Liver (tissue), 8 donors: ENCODE measurements at regions not wholly inside any gene's neighbourhood (a gene's known extent, or its start where the extent isn't known, plus 50 kb on each side); places are given as distances from the start of the nearest gene placed in this dataset.

Source experiments
- DNase-seq: peaks from one replicate; pipeline ENCODE4 v3.0.0-alpha.2; 2017; ENCODE audit warnings: low spot score
- H3K27ac ChIP-seq, 2 donors: one replicate each; pipeline ENCODE4 v1.7.0; 2013; ENCODE audit warnings: inconsistent platforms in 2 of 2, low read length in 2 of 2, control low read depth in 1 of 2, low read depth in 1 of 2, mild to moderate bottlenecking in 1 of 2
- H3K27me3 ChIP-seq, 4 donors: one replicate each; pipeline versions ENCODE4 v1.6.1 to v1.7.0; 2013; ENCODE audit warnings: low read length in 3 of 4, inconsistent platforms in 1 of 4, mild to moderate bottlenecking in 1 of 4, moderate library complexity in 1 of 4; ENCODE audit not compliant: control insufficient read depth in 4 of 4, insufficient read depth in 4 of 4
- H3K36me3 ChIP-seq, 4 donors: one replicate each; pipeline versions ENCODE4 v1.6.1 to v1.7.0; 2013; ENCODE audit warnings: low read length in 3 of 4, mild to moderate bottlenecking in 3 of 4, low read depth in 1 of 4, moderate library complexity in 1 of 4; ENCODE audit not compliant: control insufficient read depth in 4 of 4, insufficient read depth in 3 of 4
- H3K4me1 ChIP-seq, 4 donors: one replicate each; pipeline versions ENCODE4 v1.6.1 to v1.7.0; 2013; ENCODE audit warnings: low read length in 3 of 4, mild to moderate bottlenecking in 3 of 4, moderate library complexity in 1 of 4; ENCODE audit not compliant: control insufficient read depth in 4 of 4, insufficient read depth in 4 of 4
- H3K4me3 ChIP-seq, 3 donors: one replicate each; pipeline versions ENCODE4 v1.6.1 to v1.7.0; 2013; ENCODE audit warnings: low read length in 3 of 3, control low read depth in 1 of 3, low read depth in 1 of 3, mild to moderate bottlenecking in 1 of 3
- H3K9ac ChIP-seq, 2 donors: one replicate each; pipeline ENCODE4 v1.7.0; 2013; ENCODE audit warnings: low read length in 2 of 2, mild to moderate bottlenecking in 2 of 2, moderate library complexity in 2 of 2, control low read depth in 1 of 2, low read depth in 1 of 2
- H3K9me3 ChIP-seq, 4 donors: one replicate each; pipeline versions ENCODE4 v1.6.1 to v1.7.0; 2013; ENCODE audit warnings: low read length in 3 of 4; ENCODE audit not compliant: control insufficient read depth in 4 of 4
- EGR1 ChIP-seq, 2 donors: IDR thresholded peaks; 2 replicates each; pipeline ENCODE4 v1.6.1; 2016 to 2018; ENCODE audit warnings: antibody characterized with exemption in 2 of 2, low read depth in 2 of 2
- FOXA1 ChIP-seq: IDR thresholded peaks from 2 replicates; pipeline ENCODE4 v1.6.1; 2016; ENCODE audit warnings: antibody characterized with exemption
- FOXA2 ChIP-seq: IDR thresholded peaks from 2 replicates; pipeline ENCODE4 v1.6.1; 2016; ENCODE audit warnings: antibody characterized with exemption
- GABPA ChIP-seq, 2 donors: IDR thresholded peaks in 1 of 2; conservative IDR thresholded peaks in 1 of 2; 2 replicates each; pipeline ENCODE4 v1.6.1; 2016; ENCODE audit warnings: antibody characterized with exemption in 2 of 2, mild to moderate bottlenecking in 1 of 2, moderate library complexity in 1 of 2
- HNF4A ChIP-seq, 2 donors: conservative IDR thresholded peaks; 2 replicates each; pipeline ENCODE4 v1.6.1; 2016; ENCODE audit warnings: antibody characterized with exemption in 2 of 2, mild to moderate bottlenecking in 2 of 2
- HNF4G ChIP-seq: IDR thresholded peaks from 2 replicates; pipeline ENCODE4 v1.6.1; 2016; ENCODE audit warnings: antibody characterized with exemption
- JUND ChIP-seq, 2 donors: IDR thresholded peaks; 2 replicates each; pipeline ENCODE4 v1.6.1; 2016; ENCODE audit warnings: antibody characterized with exemption in 2 of 2
- RXRA ChIP-seq, 2 donors: IDR thresholded peaks; 2 replicates each; pipeline ENCODE4 v1.6.1; 2017 to 2018; ENCODE audit warnings: antibody characterized with exemption in 2 of 2, mild to moderate bottlenecking in 1 of 2
- SP1 ChIP-seq: IDR thresholded peaks from 2 replicates; pipeline ENCODE4 v1.6.1; 2018; ENCODE audit warnings: antibody characterized with exemption, mild to moderate bottlenecking
- TAF1 ChIP-seq: conservative IDR thresholded peaks from 2 replicates; pipeline ENCODE4 v1.6.1; 2016; ENCODE audit warnings: antibody characterized with exemption, mild to moderate bottlenecking
- YY1 ChIP-seq: IDR thresholded peaks from 2 replicates; pipeline ENCODE4 v1.6.1; 2016; ENCODE audit warnings: antibody characterized with exemption, mild to moderate bottlenecking
- WGBS: extraction: QIAGEN DNeasy Blood & Tissue Kit; methylation state at CpG from one replicate; pipeline ENCODE4 v1.1.7; 2013; 5-methylcytosine and 5-hydroxymethylcytosine counted together
- TF ChIP-seq, protein P1 (sequence below): fragments of 150-350 bp; IDR thresholded peaks from 2 replicates; pipeline ENCODE4 v1.5.1; 2017; ENCODE audit warnings: improper control_type of control experiment, low read depth, low read length; ENCODE audit not compliant: missing input control
- TF ChIP-seq, protein P2 (sequence below): IDR thresholded peaks from 2 replicates; pipeline ENCODE4 v1.6.1; 2016; ENCODE audit warnings: antibody characterized with exemption
- TF ChIP-seq, protein P3 (sequence below): IDR thresholded peaks from 2 replicates; pipeline ENCODE4 v1.6.1; 2016; ENCODE audit warnings: antibody characterized with exemption
- TF ChIP-seq, protein P4 (sequence below): IDR thresholded peaks from 2 replicates; pipeline ENCODE4 v1.6.1; 2016; ENCODE audit warnings: antibody characterized with exemption
- donor health status: healthy.
- donor health status: healthy.
- donor health status: healthy.
- donor health status: healthy.
- donor health status: healthy.

DNA sequence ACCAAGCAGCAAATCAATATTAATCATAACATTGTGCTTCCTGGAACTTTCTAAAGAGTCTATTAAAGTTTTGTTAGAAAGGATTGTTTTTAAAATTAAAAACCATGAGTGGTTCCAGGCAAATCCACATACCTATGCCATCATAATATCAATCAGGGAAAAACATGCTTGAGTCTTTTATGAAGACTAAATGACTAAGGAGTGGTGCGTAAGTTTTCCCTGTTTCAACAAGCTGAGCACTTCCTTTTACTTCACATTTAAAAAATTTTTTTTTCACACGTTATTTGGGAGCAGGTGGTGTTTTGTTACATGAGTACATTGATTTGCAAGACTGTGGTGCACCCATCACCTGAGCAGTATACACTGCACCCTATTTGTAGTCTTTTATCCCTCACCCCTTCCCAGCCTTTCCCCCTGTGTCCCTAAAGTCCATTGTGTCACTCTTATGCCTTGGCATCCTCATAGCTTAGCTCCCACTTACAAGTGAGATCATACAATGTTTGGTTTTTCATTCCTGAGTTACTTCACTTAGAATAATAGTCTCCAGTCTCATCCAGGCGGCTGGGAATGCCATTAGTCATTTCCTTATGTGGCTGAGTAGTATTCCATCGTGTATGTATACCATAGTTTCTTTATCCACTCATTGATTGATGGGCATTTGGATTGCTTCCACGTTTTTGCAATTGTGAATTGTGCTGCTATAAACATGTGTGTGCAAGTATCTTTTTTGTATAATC, 1190.3 kb upstream of the RAG2 start:
- no peaks in the 10 kb centered on the region for H3K27me3 ChIP-seq
- H3K9ac ChIP-seq, result no peak overlapping the region
- WGBS, result 43% methylated on average over 5 of the region's 5 CpGs
- no peak overlapping the region for H3K4me3 ChIP-seq
- no peak overlapping the region for H3K27ac ChIP-seq
- TF ChIP-seq TAF1, result no peak
- H3K4me1 ChIP-seq, result no peaks in the 10 kb centered on the region
- H3K36me3 ChIP-seq, result no peaks in the 10 kb centered on the region
- no peak for DNase-seq
- H3K9me3 ChIP-seq, result peaks cover 0 to 5% (median 2%) of the 10 kb centered on the region in 4 donors

DNA sequence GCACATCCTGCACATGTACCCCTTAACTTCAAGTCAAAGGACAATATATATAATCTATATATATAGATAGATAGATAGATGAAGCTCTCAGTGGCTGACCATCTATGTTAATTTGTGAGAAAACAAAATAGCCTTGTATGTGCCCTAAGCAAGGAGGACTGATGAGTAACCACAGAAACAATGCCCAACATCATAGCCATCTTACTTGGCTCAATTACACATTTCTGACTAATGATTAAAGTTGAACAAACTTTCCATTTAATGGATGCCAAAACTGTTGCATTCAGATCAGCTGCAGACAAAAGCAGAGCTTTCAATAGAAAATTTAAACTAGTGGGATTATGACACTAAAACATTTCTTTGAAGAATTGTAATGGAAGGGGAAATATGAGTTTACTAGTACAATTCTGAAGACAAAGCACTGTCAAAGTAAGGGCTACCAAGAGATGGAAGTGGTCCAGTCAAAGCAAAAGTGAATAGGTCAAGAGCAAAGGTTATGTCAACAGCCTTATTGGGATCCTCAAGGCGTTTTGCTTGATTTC, 1188.2 kb upstream of the RAG2 start:
- no peak overlapping the region for H3K4me3 ChIP-seq
- H3K9ac ChIP-seq, result no peak overlapping the region
- WGBS, result 9% methylated on average over 1 of the region's 1 CpG
- TF ChIP-seq, protein P1, sequence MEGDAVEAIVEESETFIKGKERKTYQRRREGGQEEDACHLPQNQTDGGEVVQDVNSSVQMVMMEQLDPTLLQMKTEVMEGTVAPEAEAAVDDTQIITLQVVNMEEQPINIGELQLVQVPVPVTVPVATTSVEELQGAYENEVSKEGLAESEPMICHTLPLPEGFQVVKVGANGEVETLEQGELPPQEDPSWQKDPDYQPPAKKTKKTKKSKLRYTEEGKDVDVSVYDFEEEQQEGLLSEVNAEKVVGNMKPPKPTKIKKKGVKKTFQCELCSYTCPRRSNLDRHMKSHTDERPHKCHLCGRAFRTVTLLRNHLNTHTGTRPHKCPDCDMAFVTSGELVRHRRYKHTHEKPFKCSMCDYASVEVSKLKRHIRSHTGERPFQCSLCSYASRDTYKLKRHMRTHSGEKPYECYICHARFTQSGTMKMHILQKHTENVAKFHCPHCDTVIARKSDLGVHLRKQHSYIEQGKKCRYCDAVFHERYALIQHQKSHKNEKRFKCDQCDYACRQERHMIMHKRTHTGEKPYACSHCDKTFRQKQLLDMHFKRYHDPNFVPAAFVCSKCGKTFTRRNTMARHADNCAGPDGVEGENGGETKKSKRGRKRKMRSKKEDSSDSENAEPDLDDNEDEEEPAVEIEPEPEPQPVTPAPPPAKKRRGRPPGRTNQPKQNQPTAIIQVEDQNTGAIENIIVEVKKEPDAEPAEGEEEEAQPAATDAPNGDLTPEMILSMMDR, result no peak
- TF ChIP-seq JUND (IDR thresholded peaks at IDR 0.05), result no peak
- TF ChIP-seq, protein P2, sequence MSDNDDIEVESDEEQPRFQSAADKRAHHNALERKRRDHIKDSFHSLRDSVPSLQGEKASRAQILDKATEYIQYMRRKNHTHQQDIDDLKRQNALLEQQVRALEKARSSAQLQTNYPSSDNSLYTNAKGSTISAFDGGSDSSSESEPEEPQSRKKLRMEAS, result no peak
- no peak for TF ChIP-seq HNF4G
- no peak for TF ChIP-seq GABPA (IDR thresholded peaks at IDR 0.05 in 1 of 2, conservative IDR thresholded peaks at IDR 0.05 in 1 of 2)
- TF ChIP-seq FOXA2, result no peak
- no peak for TF ChIP-seq FOXA1
- no peak for DNase-seq
- no peaks in the 10 kb centered on the region for H3K36me3 ChIP-seq
- H3K27me3 ChIP-seq, result no peaks in the 10 kb centered on the region
- H3K4me1 ChIP-seq, result no peaks in the 10 kb centered on the region
- H3K9me3 ChIP-seq, result peaks cover 0 to 5% (median 4%) of the 10 kb centered on the region in 4 donors
- no peak overlapping the region for H3K27ac ChIP-seq

DNA sequence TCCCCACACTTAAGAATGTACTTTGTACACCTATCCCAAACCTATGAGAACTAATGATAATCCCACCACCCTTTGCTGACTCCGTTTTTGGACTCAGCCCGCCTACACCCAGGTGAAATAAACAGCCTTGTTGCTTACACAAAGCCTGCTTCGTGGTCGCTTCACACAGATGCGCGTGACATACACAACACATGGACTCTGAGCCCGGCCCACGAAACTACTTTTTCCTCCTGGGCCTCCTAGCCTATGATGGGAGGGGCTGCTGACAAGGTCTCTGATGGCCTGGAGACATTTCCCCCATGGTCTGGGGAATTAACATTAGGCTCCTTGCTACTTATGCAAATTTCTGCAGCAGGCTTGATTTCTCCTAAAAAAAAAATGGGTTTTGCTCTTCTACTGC, 1176.4 kb upstream of the RAG2 start:
- no peak for DNase-seq
- Histone ChIP-seq H3K4me3 (no peak overlapping the region), H3K36me3 (no peaks in the 10 kb centered on the region), H3K27ac (no peak overlapping the region), H3K4me1 (no peaks in the 10 kb centered on the region), H3K9me3 (no peaks in the 10 kb centered on the region), H3K27me3 (no peaks in the 10 kb centered on the region), H3K9ac (no peak overlapping the region)
- TF ChIP-seq, protein P3, sequence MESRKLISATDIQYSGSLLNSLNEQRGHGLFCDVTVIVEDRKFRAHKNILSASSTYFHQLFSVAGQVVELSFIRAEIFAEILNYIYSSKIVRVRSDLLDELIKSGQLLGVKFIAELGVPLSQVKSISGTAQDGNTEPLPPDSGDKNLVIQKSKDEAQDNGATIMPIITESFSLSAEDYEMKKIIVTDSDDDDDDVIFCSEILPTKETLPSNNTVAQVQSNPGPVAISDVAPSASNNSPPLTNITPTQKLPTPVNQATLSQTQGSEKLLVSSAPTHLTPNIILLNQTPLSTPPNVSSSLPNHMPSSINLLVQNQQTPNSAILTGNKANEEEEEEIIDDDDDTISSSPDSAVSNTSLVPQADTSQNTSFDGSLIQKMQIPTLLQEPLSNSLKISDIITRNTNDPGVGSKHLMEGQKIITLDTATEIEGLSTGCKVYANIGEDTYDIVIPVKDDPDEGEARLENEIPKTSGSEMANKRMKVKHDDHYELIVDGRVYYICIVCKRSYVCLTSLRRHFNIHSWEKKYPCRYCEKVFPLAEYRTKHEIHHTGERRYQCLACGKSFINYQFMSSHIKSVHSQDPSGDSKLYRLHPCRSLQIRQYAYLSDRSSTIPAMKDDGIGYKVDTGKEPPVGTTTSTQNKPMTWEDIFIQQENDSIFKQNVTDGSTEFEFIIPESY, result no peak
- TF ChIP-seq FOXA2 (no peak), EGR1 (IDR thresholded peaks at IDR 0.05; ENCODE audit: low read depth in 2 of 2) (no peak), RXRA (IDR thresholded peaks at IDR 0.05) (no peak), YY1 (no peak), HNF4A (conservative IDR thresholded peaks at IDR 0.05) (no peak), FOXA1 (no peak), SP1 (no peak), JUND (IDR thresholded peaks at IDR 0.05) (no peak)
- TF ChIP-seq, protein P4, sequence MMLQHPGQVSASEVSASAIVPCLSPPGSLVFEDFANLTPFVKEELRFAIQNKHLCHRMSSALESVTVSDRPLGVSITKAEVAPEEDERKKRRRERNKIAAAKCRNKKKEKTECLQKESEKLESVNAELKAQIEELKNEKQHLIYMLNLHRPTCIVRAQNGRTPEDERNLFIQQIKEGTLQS, result no peak
- WGBS, result 78% methylated on average over 8 of the region's 8 CpGs
